ENCODE measurements at regions not wholly inside any gene's neighbourhood (a gene's known extent, or its start where the extent isn't known, plus 50 kb on each side); places are given as distances from the start of the nearest gene placed in this dataset.
"Not testable (repeated sequence)": the region's sequence is repeated elsewhere in the genome, so short reads cannot be mapped to it uniquely, and the experiment has no call there.

DNA sequence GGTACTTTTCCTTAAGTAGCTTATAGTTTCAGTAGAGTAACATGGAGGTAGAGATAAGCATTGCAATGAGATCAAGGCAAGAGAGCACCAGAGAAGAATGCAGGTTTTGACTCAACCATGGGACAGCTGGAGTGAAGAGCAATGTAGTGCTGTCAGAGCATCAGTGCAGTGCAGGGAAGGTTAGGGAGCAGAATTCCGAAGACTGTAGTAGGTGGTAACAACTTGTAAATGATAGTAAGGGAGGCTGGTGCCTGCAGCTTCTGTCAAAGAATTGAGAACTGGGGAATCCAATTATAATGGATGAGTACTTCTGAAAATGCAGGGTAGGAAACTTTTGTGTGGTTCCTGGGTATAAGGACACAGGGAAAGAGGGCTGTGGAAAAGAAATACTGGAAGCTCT, 183.2 kb downstream of the KCNS3 start:
- Histone ChIP-seq H3K4me3 (ENCODE audit: low read depth, low read length) (no peak overlapping the region), H3K36me3 (ENCODE audit: control insufficient read depth, insufficient read depth, low read length) (no peaks in the 10 kb centered on the region), H3K4me1 (ENCODE audit: control insufficient read depth, insufficient read depth, low read length) (no peaks in the 10 kb centered on the region)

DNA sequence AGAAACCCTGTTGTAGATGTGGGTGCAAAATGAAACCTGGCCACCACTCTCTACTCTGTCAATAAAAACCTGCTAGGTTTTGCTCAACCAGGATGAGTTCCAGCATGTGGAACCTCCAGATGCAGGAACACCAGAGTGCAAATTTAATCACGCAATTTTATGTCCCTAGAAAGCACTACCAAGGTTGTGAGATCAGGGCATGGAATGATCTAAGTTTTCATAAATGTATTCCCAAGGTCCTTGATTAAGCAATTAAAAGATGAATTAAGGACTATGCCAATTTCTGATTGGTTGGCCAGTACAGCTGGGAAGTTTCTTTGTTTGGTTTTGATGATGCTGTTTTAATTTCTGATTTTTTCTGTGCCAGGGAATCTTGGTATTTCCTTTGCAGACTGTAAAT, 179.2 kb downstream of the KCNS3 start:
- no peak overlapping the region for H3K27ac ChIP-seq (ENCODE audit: low read depth, low read length)
- H3K4me3 ChIP-seq (ENCODE audit: low read depth, low read length): no peak overlapping the region
- H3K4me1 ChIP-seq (ENCODE audit: control insufficient read depth, insufficient read depth, low read length): no peaks in the 10 kb centered on the region
- no peaks in the 10 kb centered on the region for H3K27me3 ChIP-seq (ENCODE audit: control insufficient read depth, insufficient read depth, low read length)
- no peaks in the 10 kb centered on the region for H3K36me3 ChIP-seq (ENCODE audit: control insufficient read depth, insufficient read depth, low read length)
- H3K9ac ChIP-seq (ENCODE audit: low read depth, low read length): no peak overlapping the region
- no peaks in the 10 kb centered on the region for H3K9me3 ChIP-seq (ENCODE audit: control insufficient read depth, insufficient read depth, low read length)

More for the DNA sequence above, 183.2 kb downstream of the KCNS3 start:
- H3K9ac ChIP-seq (ENCODE audit: low read depth, low read length): no peak overlapping the region
- no peaks in the 10 kb centered on the region for H3K27me3 ChIP-seq (ENCODE audit: control insufficient read depth, insufficient read depth, low read length)
- H3K27ac ChIP-seq (ENCODE audit: low read depth, low read length): no peak overlapping the region
- no peaks in the 10 kb centered on the region for H3K9me3 ChIP-seq (ENCODE audit: control insufficient read depth, insufficient read depth, low read length)

GRCh38 chr2:18055290-18055689, 176.8 kb downstream of the KCNS3 start:
- no peaks in the 10 kb centered on the region for H3K27me3 ChIP-seq (ENCODE audit: control insufficient read depth, insufficient read depth, low read length)
- no peaks in the 10 kb centered on the region for H3K4me1 ChIP-seq (ENCODE audit: control insufficient read depth, insufficient read depth, low read length)
- no peak overlapping the region for H3K4me3 ChIP-seq (ENCODE audit: low read depth, low read length)

DNA sequence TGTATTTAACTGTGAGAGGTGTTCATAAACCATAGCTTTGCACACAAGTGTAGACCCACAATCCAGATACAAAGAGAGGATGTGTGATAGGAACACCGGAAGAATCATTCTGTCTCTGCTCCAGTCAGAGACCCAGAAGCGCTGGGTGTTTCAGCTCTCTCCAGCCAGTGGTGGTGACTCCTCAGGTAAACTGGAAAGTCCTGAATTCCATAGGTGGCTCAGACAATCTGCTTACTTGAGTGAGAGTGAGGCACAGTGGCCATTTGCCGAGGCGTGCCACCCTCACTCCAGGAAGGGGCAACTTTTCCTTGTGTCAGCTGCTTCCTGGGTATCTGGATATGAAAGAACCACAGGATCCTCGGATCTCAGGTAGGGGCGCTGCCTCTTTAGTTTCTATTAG, 171.5 kb downstream of the KCNS3 start:
- Histone ChIP-seq H3K4me3 (ENCODE audit: low read depth, low read length) (no peak overlapping the region), H3K9me3 (ENCODE audit: control insufficient read depth, insufficient read depth, low read length) (no peaks in the 10 kb centered on the region), H3K9ac (ENCODE audit: low read depth, low read length) (no peak overlapping the region), H3K36me3 (ENCODE audit: control insufficient read depth, insufficient read depth, low read length) (no peaks in the 10 kb centered on the region), H3K27me3 (ENCODE audit: control insufficient read depth, insufficient read depth, low read length) (no peaks in the 10 kb centered on the region), H3K27ac (ENCODE audit: low read depth, low read length) (no peak overlapping the region), H3K4me1 (ENCODE audit: control insufficient read depth, insufficient read depth, low read length) (no peaks in the 10 kb centered on the region)

More at GRCh38 chr2:18055290-18055689, 176.8 kb downstream of the KCNS3 start:
- H3K9ac ChIP-seq (ENCODE audit: low read depth, low read length): no peak overlapping the region
- H3K27ac ChIP-seq (ENCODE audit: low read depth, low read length): no peak overlapping the region
- H3K36me3 ChIP-seq (ENCODE audit: control insufficient read depth, insufficient read depth, low read length): no peaks in the 10 kb centered on the region
- no peaks in the 10 kb centered on the region for H3K9me3 ChIP-seq (ENCODE audit: control insufficient read depth, insufficient read depth, low read length)

- Histone ChIP-seq H3K4me1 (ENCODE audit: control insufficient read depth, insufficient read depth, low read length) (no peaks in the 10 kb centered on the region), H3K9ac (ENCODE audit: low read depth, low read length) (no peak overlapping the region), H3K27me3 (ENCODE audit: control insufficient read depth, insufficient read depth, low read length) (no peaks in the 10 kb centered on the region), H3K36me3 (ENCODE audit: control insufficient read depth, insufficient read depth, low read length) (no peaks in the 10 kb centered on the region), H3K9me3 (ENCODE audit: control insufficient read depth, insufficient read depth, low read length) (no peaks in the 10 kb centered on the region), H3K27ac (ENCODE audit: low read depth, low read length) (no peak overlapping the region), H3K4me3 (ENCODE audit: low read depth, low read length) (no peak overlapping the region)
Measured at GRCh38 chr2:18049325-18049724, 170.9 kb downstream of the KCNS3 start.

- Histone ChIP-seq H3K9ac (ENCODE audit: low read depth, low read length) (no peak overlapping the region), H3K9me3 (ENCODE audit: control insufficient read depth, insufficient read depth, low read length) (no peaks in the 10 kb centered on the region), H3K36me3 (ENCODE audit: control insufficient read depth, insufficient read depth, low read length) (no peaks in the 10 kb centered on the region), H3K4me3 (ENCODE audit: low read depth, low read length) (no peak overlapping the region), H3K27me3 (ENCODE audit: control insufficient read depth, insufficient read depth, low read length) (no peaks in the 10 kb centered on the region), H3K27ac (ENCODE audit: low read depth, low read length) (no peak overlapping the region), H3K4me1 (ENCODE audit: control insufficient read depth, insufficient read depth, low read length) (no peaks in the 10 kb centered on the region)
Measured at GRCh38 chr2:18047896-18048657, 169.6 kb downstream of the KCNS3 start.

DNA sequence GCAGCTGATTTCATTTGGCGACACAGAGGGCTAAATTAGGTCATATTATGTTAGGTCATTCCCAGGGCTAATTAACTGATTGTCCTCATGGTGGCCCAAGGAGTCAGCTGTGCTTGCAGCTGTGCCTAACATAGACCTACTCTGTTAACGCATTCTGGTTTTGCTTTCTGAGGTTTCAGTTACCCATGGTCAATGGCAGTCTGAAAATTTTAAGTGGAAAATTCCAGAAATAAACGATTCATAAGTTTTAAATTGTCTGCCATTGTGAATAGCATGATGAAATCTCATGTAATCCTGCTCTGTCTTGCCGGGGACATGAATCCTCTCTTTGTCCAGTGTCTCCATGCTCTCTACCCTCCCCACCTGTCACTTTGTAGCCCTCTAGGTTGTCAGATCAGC, 168.7 kb downstream of the KCNS3 start:
- Histone ChIP-seq H3K36me3 (ENCODE audit: control insufficient read depth, insufficient read depth, low read length) (no peaks in the 10 kb centered on the region), H3K4me3 (ENCODE audit: low read depth, low read length) (no peak overlapping the region), H3K9me3 (ENCODE audit: control insufficient read depth, insufficient read depth, low read length) (no peaks in the 10 kb centered on the region), H3K27me3 (ENCODE audit: control insufficient read depth, insufficient read depth, low read length) (no peaks in the 10 kb centered on the region), H3K27ac (ENCODE audit: low read depth, low read length) (no peak overlapping the region), H3K4me1 (ENCODE audit: control insufficient read depth, insufficient read depth, low read length) (no peaks in the 10 kb centered on the region), H3K9ac (ENCODE audit: low read depth, low read length) (no peak overlapping the region)

DNA sequence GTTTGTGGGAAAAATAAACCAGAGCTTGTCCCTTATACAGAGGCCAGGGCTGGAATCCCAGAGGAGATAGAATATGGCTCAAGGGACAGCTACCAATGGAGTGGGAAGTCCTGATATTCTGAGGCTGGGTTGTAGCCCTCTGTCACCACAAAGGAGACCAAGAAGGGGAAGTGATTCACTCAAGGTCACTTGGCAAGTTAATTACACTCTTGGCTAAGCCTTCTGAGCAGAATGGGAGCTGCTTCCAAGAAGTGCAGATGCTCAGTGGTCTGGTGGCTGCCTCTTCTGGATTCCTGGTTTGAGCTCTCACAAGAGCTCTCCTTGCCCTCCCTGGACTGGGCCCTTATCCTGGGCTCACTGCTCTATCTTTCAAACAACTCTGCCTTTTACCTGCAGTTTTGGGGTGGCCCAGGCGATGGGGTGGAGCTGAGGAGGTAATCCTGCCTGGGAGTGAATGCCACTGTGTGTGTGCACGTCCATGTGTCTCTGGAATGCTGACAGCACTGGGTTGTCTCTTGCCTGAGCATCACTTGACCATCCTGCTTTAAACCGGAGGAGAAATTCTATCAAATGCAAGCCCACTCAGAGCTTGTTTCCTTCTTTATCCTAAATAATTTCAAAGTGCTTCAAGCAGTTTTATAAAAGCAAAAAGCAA, 168.2 kb downstream of the KCNS3 start:
- Histone ChIP-seq H3K27ac (ENCODE audit: low read depth, low read length) (no peak overlapping the region), H3K9me3 (ENCODE audit: control insufficient read depth, insufficient read depth, low read length) (no peaks in the 10 kb centered on the region), H3K4me3 (ENCODE audit: low read depth, low read length) (no peak overlapping the region), H3K36me3 (ENCODE audit: control insufficient read depth, insufficient read depth, low read length) (no peaks in the 10 kb centered on the region), H3K4me1 (ENCODE audit: control insufficient read depth, insufficient read depth, low read length) (no peaks in the 10 kb centered on the region), H3K9ac (ENCODE audit: low read depth, low read length) (no peak overlapping the region), H3K27me3 (ENCODE audit: control insufficient read depth, insufficient read depth, low read length) (no peaks in the 10 kb centered on the region)

DNA sequence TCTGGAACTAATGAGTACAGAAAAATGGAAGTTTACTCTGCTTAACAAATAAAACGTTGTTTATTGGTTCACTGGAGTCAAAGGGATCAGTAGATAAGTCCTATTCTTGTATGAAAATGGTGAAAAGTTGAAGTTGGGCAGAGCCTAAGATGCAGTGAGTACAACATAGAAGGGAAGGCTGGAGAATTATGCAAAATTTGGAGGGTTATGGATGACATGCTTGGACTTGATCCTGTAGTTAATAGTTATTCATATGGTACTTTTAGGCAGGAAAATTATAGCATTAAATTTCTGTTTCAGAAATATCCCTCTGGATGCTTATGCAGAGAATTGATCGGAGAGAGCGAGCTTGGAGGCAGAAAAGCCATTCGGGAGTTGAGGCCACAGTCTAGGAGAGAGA, 167.6 kb downstream of the KCNS3 start:
- Histone ChIP-seq H3K36me3 (ENCODE audit: control insufficient read depth, insufficient read depth, low read length) (no peaks in the 10 kb centered on the region), H3K27me3 (ENCODE audit: control insufficient read depth, insufficient read depth, low read length) (no peaks in the 10 kb centered on the region), H3K27ac (ENCODE audit: low read depth, low read length) (no peak overlapping the region), H3K9me3 (ENCODE audit: control insufficient read depth, insufficient read depth, low read length) (no peaks in the 10 kb centered on the region), H3K9ac (ENCODE audit: low read depth, low read length) (no peak overlapping the region), H3K4me3 (ENCODE audit: low read depth, low read length) (no peak overlapping the region), H3K4me1 (ENCODE audit: control insufficient read depth, insufficient read depth, low read length) (no peaks in the 10 kb centered on the region)

GRCh38 chr2:18045230-18045629, 166.8 kb downstream of the KCNS3 start:
- no peak overlapping the region for H3K27ac ChIP-seq (ENCODE audit: low read depth, low read length)
- no peaks in the 10 kb centered on the region for H3K27me3 ChIP-seq (ENCODE audit: control insufficient read depth, insufficient read depth, low read length)
- no peaks in the 10 kb centered on the region for H3K4me1 ChIP-seq (ENCODE audit: control insufficient read depth, insufficient read depth, low read length)
- H3K9ac ChIP-seq (ENCODE audit: low read depth, low read length): no peak overlapping the region
- H3K36me3 ChIP-seq (ENCODE audit: control insufficient read depth, insufficient read depth, low read length): no peaks in the 10 kb centered on the region
- no peak overlapping the region for H3K4me3 ChIP-seq (ENCODE audit: low read depth, low read length)
- no peaks in the 10 kb centered on the region for H3K9me3 ChIP-seq (ENCODE audit: control insufficient read depth, insufficient read depth, low read length)

- H3K36me3 ChIP-seq (ENCODE audit: control insufficient read depth, insufficient read depth, low read length); H3K27me3 ChIP-seq (ENCODE audit: control insufficient read depth, insufficient read depth, low read length); H3K27ac ChIP-seq (ENCODE audit: low read depth, low read length); H3K4me1 ChIP-seq (ENCODE audit: control insufficient read depth, insufficient read depth, low read length); H3K4me3 ChIP-seq (ENCODE audit: low read depth, low read length); H3K9ac ChIP-seq (ENCODE audit: low read depth, low read length): not testable (repeated sequence)
- H3K9me3 ChIP-seq (ENCODE audit: control insufficient read depth, insufficient read depth, low read length): peaks cover 26% of the 10 kb centered on the region
Measured at GRCh38 chr2:18017381-18017780, 138.9 kb downstream of the KCNS3 start.

All from HUES48 (cell line).